A549 (cell line): ENCODE measurements at regions not wholly inside any gene's neighbourhood (a gene's known extent, or its start where the extent isn't known, plus 50 kb on each side); places are given as distances from the start of the nearest gene placed in this dataset.
A peak's percentile ranks its signal among the peaks of the same experiment; 100 is the strongest.

Experiments
- ATAC-seq, 2 experiments: fragments of 200-7000 bp in 1 of 2; fragments of >200 bp in 1 of 2; cut with Nextera tagmentation in 1 of 2; cut with Tn5 transposase in 1 of 2; 3 replicates each; pipeline versions ENCODE4 v1.8.0 to v1.9.1; 2018 to 2020; ENCODE audit warnings: mild to moderate bottlenecking in 1 of 2, moderate library complexity in 1 of 2
- CTCF ChIA-PET: fragments of 300-600 bp; sonication (Branson Sonifier 250); formaldehyde crosslinking; extraction: SDS; loops from one replicate; lab custom pipeline; 2021; ENCODE audit warnings: antibody characterized with exemption, inconsistent platforms; lab: Yijun Ruan, JAX
- POLR2A ChIA-PET: fragments of 350-600 bp; formaldehyde crosslinking; extraction: SDS; loops from one replicate; lab custom pipeline; 2021; ENCODE audit warnings: antibody characterized with exemption, inconsistent platforms; lab: Yijun Ruan, JAX
- DNase-seq, 2 experiments: peaks; one replicate each; pipeline versions ENCODE4 v3.0.0 to v3.0.0-alpha.2; 2011 to 2016; ENCODE audit warnings: low read depth in 1 of 2, low spot score in 1 of 2
- FAIRE-seq: peaks from 2 replicates; lab custom pipeline; 2011; peaks lifted over from hg19 to GRCh38; lab: Jason Lieb, UNC
- H3K27ac ChIP-seq, 2 experiments: fragments of >200 bp; sonication (Bioruptor Twin); formaldehyde crosslinking; 3 replicates each; pipeline ENCODE4 v1.5.1; 2016 to 2017
- H3K4me1 ChIP-seq: fragments of >200 bp; sonication (Bioruptor Twin); formaldehyde crosslinking; 3 replicates; pipeline ENCODE4 v1.6.1; 2016
- H3K4me2 ChIP-seq: fragments of >200 bp; sonication (Bioruptor Twin); formaldehyde crosslinking; 3 replicates; pipeline ENCODE4 v1.6.1; 2016
- H3K4me3 ChIP-seq: fragments of >200 bp; sonication (Bioruptor Twin); formaldehyde crosslinking; 3 replicates; pipeline ENCODE4 v1.5.1; 2016
- H3K9me3 ChIP-seq: fragments of >200 bp; sonication (Bioruptor Twin); formaldehyde crosslinking; 3 replicates; pipeline ENCODE4 v1.6.1; 2016
- ATOH8 ChIP-seq: fragments of 250-450 bp; sonication (Bioruptor Pico); IDR thresholded peaks from 2 replicates; pipeline ENCODE4 v1.5.0; 2020; ENCODE audit warnings: low read depth, mild to moderate bottlenecking, moderate library complexity
- CBX2 ChIP-seq: fragments of 200-600 bp; sonication (generic); IDR thresholded peaks from 2 replicates; pipeline ENCODE4 v1.6.1; 2016; ENCODE audit warnings: low read depth, mild to moderate bottlenecking, borderline replicate concordance
- CEBPB ChIP-seq, 2 experiments: fragments of >200 bp in 1 of 2; sonication (Bioruptor Twin) in 1 of 2; formaldehyde crosslinking in 1 of 2; IDR thresholded peaks; 2 replicates each; pipeline ENCODE4 v1.6.1; 2012 to 2016
- CTCF ChIP-seq: fragments of >200 bp; sonication (Bioruptor Twin); formaldehyde crosslinking; IDR thresholded peaks from 3 replicates; pipeline ENCODE4 v1.5.1; 2016
- EHMT2 ChIP-seq: fragments of 200-600 bp; sonication (generic); IDR thresholded peaks from 2 replicates; pipeline ENCODE4 v1.6.1; 2016; ENCODE audit warnings: antibody characterized with exemption, low read depth, mild to moderate bottlenecking, moderate library complexity
- ELK1 ChIP-seq: fragments of 150-350 bp; IDR thresholded peaks from 2 replicates; pipeline ENCODE4 v1.6.1; 2014; ENCODE audit warnings: low read depth, mild to moderate bottlenecking, low read length
- ESRRA ChIP-seq: fragments of 150-350 bp; IDR thresholded peaks from 2 replicates; pipeline ENCODE4 v1.6.1; 2014; ENCODE audit warnings: mild to moderate bottlenecking, low read length, borderline replicate concordance
- FOXS1 ChIP-seq: fragments of 250-450 bp; sonication (Bioruptor Pico); IDR thresholded peaks from 2 replicates; pipeline ENCODE4 v1.5.0; 2020; ENCODE audit warnings: mild to moderate bottlenecking, moderate library complexity
- GATA3 ChIP-seq: IDR thresholded peaks from 2 replicates; pipeline ENCODE4 v1.6.1; 2012; ENCODE audit warnings: borderline replicate concordance
- HDAC2 ChIP-seq: fragments of 200-600 bp; sonication (generic); IDR thresholded peaks from 2 replicates; pipeline ENCODE4 v1.6.1; 2016
- HEYL ChIP-seq: fragments of 250-450 bp; sonication (Bioruptor Pico); IDR thresholded peaks from 2 replicates; pipeline ENCODE4 v1.8.0; 2021; ENCODE audit warnings: mild to moderate bottlenecking, moderate library complexity
- HMGXB4 ChIP-seq: fragments of 250-450 bp; sonication (Bioruptor Pico); IDR thresholded peaks from 2 replicates; pipeline ENCODE4 v1.5.0; 2021; ENCODE audit warnings: mild to moderate bottlenecking, moderate library complexity, borderline replicate concordance
- HOXB5 ChIP-seq: fragments of 250-450 bp; sonication (Bioruptor Pico); IDR thresholded peaks from 2 replicates; pipeline ENCODE4 v1.5.0; 2020; ENCODE audit warnings: mild to moderate bottlenecking, moderate library complexity
- JUN ChIP-seq, 2 experiments: fragments of >200 bp; sonication (Bioruptor Twin); formaldehyde crosslinking; IDR thresholded peaks; 2 replicates in 1 of 2; 3 replicates in 1 of 2; pipeline ENCODE4 v1.6.1; 2016 to 2017
- JUNB ChIP-seq: fragments of >200 bp; sonication (Bioruptor Twin); formaldehyde crosslinking; IDR thresholded peaks from 2 replicates; pipeline ENCODE4 v1.6.1; 2016
- KDM5A ChIP-seq: fragments of 200-600 bp; sonication (generic); IDR thresholded peaks from 2 replicates; pipeline ENCODE4 v1.6.1; 2016; ENCODE audit warnings: antibody characterized with exemption, mild to moderate bottlenecking
- MAZ ChIP-seq: fragments of 150-350 bp; IDR thresholded peaks from 2 replicates; pipeline ENCODE4 v1.6.1; 2014; ENCODE audit warnings: antibody characterized with exemption, low read depth, low read length, borderline replicate concordance
- MYC ChIP-seq: IDR thresholded peaks from 2 replicates; pipeline ENCODE4 v1.6.1; 2012; ENCODE audit warnings: mild to moderate bottlenecking, inconsistent platforms, low read length, improper control_type of control experiment, borderline replicate concordance
- PBX3 ChIP-seq: IDR thresholded peaks from 2 replicates; pipeline ENCODE4 v1.6.1; 2012
- POLR2A ChIP-seq: IDR thresholded peaks from 2 replicates; pipeline ENCODE4 v1.6.1; 2012; ENCODE audit warnings: mild to moderate bottlenecking, low read length
- POLR2AphosphoS2 ChIP-seq: conservative IDR thresholded peaks from 2 replicates; pipeline ENCODE4 v1.6.1; 2012; ENCODE audit warnings: low read length, improper control_type of control experiment, inconsistent platforms
- RCOR1 ChIP-seq: fragments of 150-350 bp; IDR thresholded peaks from 2 replicates; pipeline ENCODE4 v1.6.1; 2014; ENCODE audit warnings: antibody characterized with exemption, low read length, low read depth
- RFX5 ChIP-seq: fragments of 450-650 bp; IDR thresholded peaks from 2 replicates; pipeline ENCODE4 v1.7.1; 2014; ENCODE audit warnings: antibody characterized with exemption, mild to moderate bottlenecking, moderate library complexity
- TFCP2L1 ChIP-seq: fragments of 250-450 bp; sonication (Bioruptor Pico); IDR thresholded peaks from 2 replicates; pipeline ENCODE4 v1.5.0; 2021; ENCODE audit warnings: mild to moderate bottlenecking
- ZC3H11A ChIP-seq: fragments of 450-650 bp; IDR thresholded peaks from 2 replicates; pipeline ENCODE4 v1.6.1; 2014; ENCODE audit warnings: antibody characterized with exemption, mild to moderate bottlenecking
- WGBS: methylation state at CpG from one replicate; pipeline ENCODE4 v1.1.6; 2017; ENCODE audit errors: missing lambda C conversion rate; 5-methylcytosine and 5-hydroxymethylcytosine counted together

GRCh38 chrY:19628926-19629325 is 115.6 kb downstream of the KDM5D start:
- Histone ChIP-seq H3K9me3 (no peaks in the 10 kb centered on the region), H3K27ac (no peak overlapping the region), H3K4me2 (no peak overlapping the region), H3K4me3 (no peak overlapping the region), H3K4me1 (no peaks in the 10 kb centered on the region)
- no peak for DNase-seq
- POLR2A ChIA-PET: no interaction called here
- ATAC-seq: no peak
- no peak for FAIRE-seq
- WGBS: 22% methylated on average over 2 of the region's 2 CpGs
- TF ChIP-seq ATOH8: no peak
- TF ChIP-seq ZC3H11A: no peak
- TF ChIP-seq JUN (IDR thresholded peaks at IDR 0.05): no peak
- no peak for TF ChIP-seq POLR2AphosphoS2
- TF ChIP-seq MAZ: no peak
- no peak for TF ChIP-seq RCOR1
- no peak for TF ChIP-seq JUNB
- TF ChIP-seq RFX5: no peak
- TF ChIP-seq TFCP2L1: no peak
- no peak for TF ChIP-seq ELK1
- CTCF ChIA-PET: no interaction called here

GRCh38 chrY:19622392-19622791 is 122.1 kb downstream of the KDM5D start:
- WGBS: 90% methylated on average over 2 of the region's 3 CpGs
- peaks cover 10% of the 10 kb centered on the region; the same call in 2 of the 3 replicates for H3K4me1 ChIP-seq
- no peak for FAIRE-seq
- POLR2A ChIA-PET: no interaction called here
- no peak for ATAC-seq
- TF ChIP-seq HDAC2 (no peak), POLR2A (no peak), PBX3 (no peak), CEBPB (IDR thresholded peaks at IDR 0.05) (no peak), ATOH8 (no peak), HMGXB4 (no peak), CBX2 (no peak), HOXB5 (no peak), ESRRA (no peak), TFCP2L1 (no peak), EHMT2 (no peak), KDM5A (no peak), HEYL (CRISPR knock-in tag) (no peak), RCOR1 (no peak), FOXS1 (no peak), MYC (no peak), GATA3 (no peak), CTCF (no peak)
- no peak for DNase-seq
- no peaks in the 10 kb centered on the region for H3K9me3 ChIP-seq
- H3K27ac ChIP-seq: peak overlapping the region; percentile 42 to 68; a peak in 5 of 6 replicates
- CTCF ChIA-PET: no interaction called here
- H3K4me3 ChIP-seq: no peak overlapping the region
- H3K4me2 ChIP-seq: no peak overlapping the region; the same call in 2 of the 3 replicates
